ENCODE measurements at regions not wholly inside any gene's neighbourhood (a gene's known extent, or its start where the extent isn't known, plus 50 kb on each side); places are given as distances from the start of the nearest gene placed in this dataset.
"Not testable (repeated sequence)": the region's sequence is repeated elsewhere in the genome, so short reads cannot be mapped to it uniquely, and the experiment has no call there.

GRCh38 chr12:27133022-27133590 lies 50.7 kb upstream of the C12orf71 start:
- DNase-seq (ENCODE audit: low spot score): no peak

GRCh38 chr12:27140478-27140969 lies 58.1 kb upstream of the C12orf71 start:
- DNase-seq (ENCODE audit: low spot score): no peak

- peak; percentile 74 for DNase-seq (ENCODE audit: low spot score)
These were observed 59.8 kb upstream of the C12orf71 start for GRCh38 chr12:27142101-27142721.

- no peak for DNase-seq (ENCODE audit: low spot score)
These were observed 61.1 kb upstream of the C12orf71 start for GRCh38 chr12:27143256-27144069.

GRCh38 chr12:27145725-27146124 lies 63.3 kb upstream of the C12orf71 start:
- not testable (repeated sequence) for DNase-seq (ENCODE audit: low spot score)

GRCh38 chr12:27148373-27148772 lies 66.0 kb upstream of the C12orf71 start:
- no peak for DNase-seq (ENCODE audit: low spot score)

GRCh38 chr12:27148791-27149190 lies 66.4 kb upstream of the C12orf71 start:
- DNase-seq (ENCODE audit: low spot score): no peak

GRCh38 chr12:27151479-27151878 lies 69.1 kb upstream of the C12orf71 start:
- DNase-seq (ENCODE audit: low spot score): no peak

- no peak for DNase-seq (ENCODE audit: low spot score)
These were observed 75.9 kb upstream of the C12orf71 start for GRCh38 chr12:27158297-27158696.

GRCh38 chr12:27161458-27162228 lies 79.3 kb upstream of the C12orf71 start:
- DNase-seq (ENCODE audit: low spot score): no peak

- DNase-seq (ENCODE audit: low spot score): no peak
These were observed 79.8 kb upstream of the C12orf71 start for GRCh38 chr12:27162229-27162537.

GRCh38 chr12:27163048-27163715 lies 80.8 kb upstream of the C12orf71 start:
- DNase-seq (ENCODE audit: low spot score): no peak

- DNase-seq (ENCODE audit: low spot score): no peak
These were observed 80.2 kb upstream of the STK38L start for GRCh38 chr12:27163894-27164293.

GRCh38 chr12:27164330-27165040 lies 79.6 kb upstream of the STK38L start:
- no peak for DNase-seq (ENCODE audit: low spot score)

- DNase-seq (ENCODE audit: low spot score): not testable (repeated sequence)
These were observed 78.1 kb upstream of the STK38L start for GRCh38 chr12:27165958-27166357.

- DNase-seq (ENCODE audit: low spot score): not testable (repeated sequence)
These were observed 72.6 kb upstream of the STK38L start for GRCh38 chr12:27171494-27171893.

GRCh38 chr12:27176765-27177164 lies 67.3 kb upstream of the STK38L start:
- DNase-seq (ENCODE audit: low spot score): no peak

- DNase-seq (ENCODE audit: low spot score): no peak
These were observed 66.4 kb upstream of the STK38L start for GRCh38 chr12:27177706-27178105.

- DNase-seq (ENCODE audit: low spot score): no peak
These were observed 65.8 kb upstream of the STK38L start for GRCh38 chr12:27178255-27178654.

- no peak for DNase-seq (ENCODE audit: low spot score)
These were observed 65.2 kb upstream of the STK38L start for GRCh38 chr12:27178723-27179399.

Measured in SK-N-DZ (cell line).